Fibroblast of lung (primary cell): ENCODE measurements at regions not wholly inside any gene's neighbourhood (a gene's known extent, or its start where the extent isn't known, plus 50 kb on each side); places are given as distances from the start of the nearest gene placed in this dataset.

Source experiments
- EZH2 ChIP-seq: IDR thresholded peaks from 2 replicates; pipeline ENCODE4 v1.5.1; 2012; ENCODE audit warnings: low read length, control low read depth, mild to moderate bottlenecking; ENCODE audit errors: missing control alignments
- TF ChIP-seq, protein P1 (sequence below), 2 donors: IDR thresholded peaks in 1 of 2; conservative IDR thresholded peaks in 1 of 2; 1 replicate in 1 of 2; 2 replicates in 1 of 2; pipeline ENCODE4 v1.5.1; 2011 to 2012; ENCODE audit warnings: low read length in 2 of 2, control low read depth in 1 of 2, inconsistent platforms in 1 of 2, low read depth in 1 of 2, mild to moderate bottlenecking in 1 of 2

GRCh38 chr5:118544887-118545449 lies 443.4 kb downstream of the DTWD2 start:
- TF ChIP-seq, protein P1, sequence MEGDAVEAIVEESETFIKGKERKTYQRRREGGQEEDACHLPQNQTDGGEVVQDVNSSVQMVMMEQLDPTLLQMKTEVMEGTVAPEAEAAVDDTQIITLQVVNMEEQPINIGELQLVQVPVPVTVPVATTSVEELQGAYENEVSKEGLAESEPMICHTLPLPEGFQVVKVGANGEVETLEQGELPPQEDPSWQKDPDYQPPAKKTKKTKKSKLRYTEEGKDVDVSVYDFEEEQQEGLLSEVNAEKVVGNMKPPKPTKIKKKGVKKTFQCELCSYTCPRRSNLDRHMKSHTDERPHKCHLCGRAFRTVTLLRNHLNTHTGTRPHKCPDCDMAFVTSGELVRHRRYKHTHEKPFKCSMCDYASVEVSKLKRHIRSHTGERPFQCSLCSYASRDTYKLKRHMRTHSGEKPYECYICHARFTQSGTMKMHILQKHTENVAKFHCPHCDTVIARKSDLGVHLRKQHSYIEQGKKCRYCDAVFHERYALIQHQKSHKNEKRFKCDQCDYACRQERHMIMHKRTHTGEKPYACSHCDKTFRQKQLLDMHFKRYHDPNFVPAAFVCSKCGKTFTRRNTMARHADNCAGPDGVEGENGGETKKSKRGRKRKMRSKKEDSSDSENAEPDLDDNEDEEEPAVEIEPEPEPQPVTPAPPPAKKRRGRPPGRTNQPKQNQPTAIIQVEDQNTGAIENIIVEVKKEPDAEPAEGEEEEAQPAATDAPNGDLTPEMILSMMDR (conservative IDR thresholded peaks at IDR 0.05 in 1 of 2, IDR thresholded peaks at IDR 0.05 in 1 of 2; ENCODE audit: low read depth in 1 of 2, low read length in 2 of 2): no peak
- no peak for TF ChIP-seq EZH2
